GM12872 (cell line): ENCODE measurements at regions not wholly inside any gene's neighbourhood (a gene's known extent, or its start where the extent isn't known, plus 50 kb on each side); places are given as distances from the start of the nearest gene placed in this dataset.

Experiments used
- CTCF ChIP-seq: IDR thresholded peaks from 3 replicates; pipeline ENCODE4 v1.5.1; 2011; ENCODE audit warnings: low read depth, mild to moderate bottlenecking, low read length, moderate library complexity; ENCODE audit not compliant: insufficient read depth

- no peak for TF ChIP-seq CTCF
Observed at GRCh38 chr7:10210000-10210399, 763.7 kb upstream of the PHF14 start.

DNA sequence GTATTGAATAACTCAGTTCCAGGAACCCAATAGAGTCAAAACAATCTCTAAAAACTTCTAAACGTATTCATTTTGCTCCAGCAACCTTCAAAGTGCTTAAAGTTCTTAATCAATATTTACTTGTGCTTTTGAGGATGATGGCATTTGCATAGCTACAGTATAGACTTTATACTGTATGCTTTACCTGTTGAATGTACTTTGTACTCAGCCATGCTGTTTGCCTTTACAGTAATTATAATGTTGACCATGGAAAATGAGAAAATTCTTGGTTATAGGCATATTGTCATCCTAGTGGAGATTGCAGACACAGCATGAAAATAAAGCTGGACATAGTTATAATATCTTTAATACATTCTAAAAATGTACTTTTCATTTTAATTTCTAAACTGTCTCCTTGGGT, 762.7 kb upstream of the PHF14 start:
- TF ChIP-seq CTCF, result no peak

DNA sequence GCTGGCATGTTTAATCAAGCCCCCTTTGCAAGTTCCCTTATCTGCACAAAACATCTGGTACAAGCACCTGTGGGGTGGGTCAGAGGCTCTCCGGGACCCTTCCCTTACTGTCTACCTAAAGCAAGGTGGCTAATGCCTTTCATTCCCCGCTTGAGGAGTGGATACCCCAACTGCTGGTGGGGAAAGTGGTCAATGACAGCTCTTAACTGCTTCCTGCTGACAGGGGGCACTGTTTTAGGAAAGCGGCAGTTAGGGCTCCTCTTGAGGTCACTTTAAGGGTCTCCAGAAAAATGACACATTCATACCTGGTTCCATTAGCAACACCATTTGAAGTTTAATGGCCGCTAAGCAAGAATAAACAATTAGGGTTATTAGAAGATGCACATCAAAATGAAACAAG, 761.8 kb upstream of the PHF14 start:
- TF ChIP-seq CTCF, result no peak

GRCh38 chr7:10212649-10213048, 761.0 kb upstream of the PHF14 start:
- TF ChIP-seq CTCF, result no peak

DNA sequence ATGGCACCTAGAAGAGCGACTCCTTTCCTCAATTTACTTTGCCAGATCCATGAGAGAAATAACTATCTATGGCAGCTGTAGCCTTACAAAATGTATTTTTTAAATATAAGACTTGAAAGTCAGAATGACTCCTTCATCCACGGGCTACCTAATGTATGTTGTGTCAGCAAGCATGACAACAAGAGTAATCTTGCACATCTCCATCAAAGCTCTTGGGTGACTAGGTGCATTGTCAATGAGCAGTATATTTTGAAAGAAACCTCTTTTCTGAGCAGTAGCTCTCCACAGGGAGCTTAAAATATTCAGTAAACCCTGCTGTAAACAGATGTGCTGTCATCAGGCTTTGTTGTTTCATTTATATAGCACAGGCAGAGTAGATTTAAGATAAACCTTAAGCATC, 757.2 kb upstream of the PHF14 start:
- no peak for TF ChIP-seq CTCF

DNA sequence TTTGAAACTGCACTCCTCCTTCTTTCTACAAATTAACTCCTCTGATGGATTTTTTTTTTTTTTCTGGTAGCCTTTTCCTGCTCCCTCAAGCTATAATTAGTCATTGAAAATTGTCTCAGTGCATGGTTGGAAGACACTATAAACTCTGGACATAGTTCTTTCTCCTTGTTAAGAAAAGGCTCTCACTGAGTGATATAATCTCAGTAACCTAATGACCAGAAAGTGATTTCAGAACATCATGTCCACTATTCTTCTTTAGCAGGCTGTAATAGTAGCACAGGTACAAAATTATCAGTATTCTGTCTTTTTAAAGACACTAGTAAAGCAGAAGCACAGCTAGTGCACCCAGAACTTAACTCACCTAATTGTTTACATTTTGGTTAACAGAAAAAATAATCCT, 752.6 kb upstream of the PHF14 start:
- TF ChIP-seq CTCF, result no peak

DNA sequence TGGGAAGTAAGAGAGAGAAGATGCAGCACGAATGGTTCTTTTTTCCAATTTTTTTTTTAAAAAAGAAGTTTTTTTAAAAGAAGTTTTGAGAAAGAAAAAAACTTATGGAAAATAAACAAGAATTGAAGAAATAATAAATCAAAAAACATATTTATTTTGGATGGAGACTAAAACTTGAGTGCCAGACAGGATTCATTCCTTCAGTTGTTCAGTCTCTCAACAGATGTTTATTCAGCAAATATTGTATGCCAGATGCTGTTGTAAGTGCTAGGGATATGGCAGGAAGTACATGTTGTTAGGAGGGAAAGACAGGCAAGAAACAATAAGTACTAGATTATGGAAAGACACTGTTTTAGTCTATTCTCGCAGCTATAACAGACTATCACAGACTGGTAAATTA, 750.7 kb upstream of the PHF14 start:
- no peak for TF ChIP-seq CTCF

DNA sequence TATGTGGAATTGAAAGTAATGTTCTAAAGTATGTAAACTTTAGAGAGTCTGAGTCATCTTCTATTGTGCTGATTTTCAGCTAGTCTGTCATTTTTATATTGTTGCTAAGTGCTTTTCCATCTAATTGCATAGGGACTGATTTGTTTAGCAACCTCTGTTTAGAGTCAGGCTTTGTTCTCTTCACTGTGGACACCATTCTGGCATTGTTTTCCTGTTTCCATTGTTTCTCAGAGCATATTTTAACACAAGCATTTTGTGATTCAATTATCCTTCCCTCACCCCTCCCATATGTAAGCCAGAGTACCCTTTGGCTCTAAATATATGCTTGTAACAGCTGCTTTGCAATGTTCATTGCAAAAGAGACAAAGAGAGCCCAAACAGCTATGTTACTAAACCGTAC, 748.4 kb upstream of the PHF14 start:
- TF ChIP-seq CTCF, result no peak
